Endothelial cell of umbilical vein (primary cell): ENCODE measurements at regions not wholly inside any gene's neighbourhood (a gene's known extent, or its start where the extent isn't known, plus 50 kb on each side); places are given as distances from the start of the nearest gene placed in this dataset.

Source experiments
- BruUV-seq: library from RNA; stranded (reverse); fragments of 400-500 nt; replicated peaks from 2 replicates; lab custom pipeline; 2021; lab: Mats Ljungman, UMichigan
- CTCF ChIA-PET: fragments of 300-600, 350-600 bp; sonication (Branson Sonifier 250); formaldehyde crosslinking; loops from one replicate; lab custom pipeline; 2021; ENCODE audit warnings: antibody characterized with exemption, inconsistent platforms; lab: Charles Lee
- POLR2A ChIA-PET: fragments of 300-600, 350-600 bp; sonication (Branson Sonifier 250); formaldehyde crosslinking; loops from one replicate; lab custom pipeline; 2021; ENCODE audit warnings: antibody characterized with exemption, inconsistent platforms; lab: Charles Lee
- DNase-seq: peaks from one replicate; pipeline ENCODE4 v3.0.0-alpha.2; 2011; ENCODE audit warnings: low read depth, low spot score
- FAIRE-seq: peaks from 2 replicates; lab custom pipeline; 2011; peaks lifted over from hg19 to GRCh38; lab: Jason Lieb, UNC
- H2AFZ ChIP-seq: 2 replicates; pipeline ENCODE4 v1.6.0; 2012; ENCODE audit warnings: low read depth, low read length, control low read depth, inconsistent platforms
- H3K27ac ChIP-seq: 2 replicates; pipeline ENCODE4 v1.5.1; 2011; ENCODE audit warnings: low read depth, mild to moderate bottlenecking, control low read depth, low read length, moderate library complexity; ENCODE audit not compliant: insufficient read depth
- H3K27me3 ChIP-seq, 2 experiments: 2 replicates each; pipeline versions ENCODE4 v1.6.0 to v1.6.1; 2011; ENCODE audit warnings: low read length in 2 of 2, mixed read lengths in 1 of 2; ENCODE audit not compliant: control insufficient read depth in 2 of 2, insufficient read depth in 2 of 2
- H3K36me3 ChIP-seq, 2 experiments: 2 replicates in 1 of 2; 3 replicates in 1 of 2; pipeline ENCODE4 v1.5.1; 2011; ENCODE audit warnings: low read length in 2 of 2, mild to moderate bottlenecking in 1 of 2, moderate library complexity in 1 of 2; ENCODE audit not compliant: control insufficient read depth in 2 of 2, insufficient read depth in 2 of 2; ENCODE audit errors: extremely low read depth in 1 of 2
- H3K4me1 ChIP-seq: 3 replicates; pipeline ENCODE4 v1.5.1; 2011; ENCODE audit warnings: mild to moderate bottlenecking, low read length; ENCODE audit not compliant: control insufficient read depth, insufficient read depth; ENCODE audit errors: extremely low read depth
- H3K4me2 ChIP-seq: 2 replicates; pipeline ENCODE4 v1.6.1; 2011; ENCODE audit warnings: low read length, control low read depth, mixed read lengths; ENCODE audit not compliant: insufficient read depth
- H3K4me3 ChIP-seq, 3 experiments: fragments of 200-600 bp in 1 of 3; sonication (generic), shearing (Covaris generic) in 1 of 3; replicated peaks in 1 of 3; 2 replicates each; pipeline ENCODE4 v1.5.1; 2011 to 2016; ENCODE audit warnings: control low read depth in 3 of 3, low read length in 3 of 3, mild to moderate bottlenecking in 2 of 3, inconsistent platforms in 1 of 3, low read depth in 1 of 3, moderate library complexity in 1 of 3; ENCODE audit not compliant: insufficient read depth in 1 of 3
- H3K79me2 ChIP-seq: 2 replicates; pipeline ENCODE4 v1.6.0; 2012; ENCODE audit warnings: low read length, inconsistent platforms; ENCODE audit not compliant: control insufficient read depth, insufficient read depth
- H3K9ac ChIP-seq: replicated peaks from 2 replicates; pipeline ENCODE3; 2011; ENCODE audit warnings: low read length, control low read depth; ENCODE audit not compliant: insufficient read depth; ENCODE audit errors: extremely low read depth
- H3K9me1 ChIP-seq: replicated peaks from 3 replicates; pipeline ENCODE4 v1.6.0; 2011; ENCODE audit warnings: mild to moderate bottlenecking, low read length; ENCODE audit not compliant: control insufficient read depth, insufficient read depth; ENCODE audit errors: extremely low read depth
- H3K9me3 ChIP-seq: replicated peaks from 2 replicates; pipeline ENCODE4 v1.5.1; 2012; ENCODE audit warnings: low read length, inconsistent platforms; ENCODE audit not compliant: control insufficient read depth, insufficient read depth
- H4K20me1 ChIP-seq: replicated peaks from 2 replicates; pipeline ENCODE3; 2011; ENCODE audit warnings: mild to moderate bottlenecking, low read length; ENCODE audit not compliant: control insufficient read depth, insufficient read depth; ENCODE audit errors: extremely low read depth
- CTCF ChIP-seq, 2 donors: IDR thresholded peaks; 1 replicate in 1 of 2; 2 replicates in 1 of 2; pipeline ENCODE4 v1.5.1; 2011; ENCODE audit warnings: low read length in 2 of 2, mild to moderate bottlenecking in 2 of 2, moderate library complexity in 2 of 2, control low read depth in 1 of 2, inconsistent platforms in 1 of 2, low read depth in 1 of 2; ENCODE audit not compliant: insufficient read depth in 1 of 2; ENCODE audit errors: extremely low read depth in 1 of 2
- EZH2 ChIP-seq: IDR thresholded peaks from 2 replicates; pipeline ENCODE4 v1.6.1; 2012; ENCODE audit warnings: borderline replicate concordance, low read depth, mild to moderate bottlenecking, moderate library complexity, low read length, inconsistent platforms; ENCODE audit not compliant: severe bottlenecking
- FOS ChIP-seq: IDR thresholded peaks from 2 replicates; pipeline ENCODE4 v1.6.1; 2011; ENCODE audit warnings: mild to moderate bottlenecking, low read length, moderate library complexity, borderline replicate concordance; ENCODE audit not compliant: insufficient read depth
- GATA2 ChIP-seq: IDR thresholded peaks from 2 replicates; pipeline ENCODE4 v1.7.0; 2011; ENCODE audit warnings: low read depth, mild to moderate bottlenecking, moderate library complexity, mixed read lengths, low read length; ENCODE audit not compliant: insufficient read length, insufficient read depth
- JUN ChIP-seq: IDR thresholded peaks from 2 replicates; pipeline ENCODE4 v1.6.1; 2011; ENCODE audit warnings: borderline replicate concordance, low read depth; ENCODE audit not compliant: insufficient read length, insufficient read depth
- MAX ChIP-seq: IDR thresholded peaks from 2 replicates; pipeline ENCODE4 v1.6.1; 2011; ENCODE audit not compliant: insufficient read depth, insufficient read length
- MYC ChIP-seq: IDR thresholded peaks from one replicate; pipeline ENCODE4 v1.6.1; 2011; ENCODE audit warnings: mild to moderate bottlenecking, low read depth, low read length
- POLR2A ChIP-seq: IDR thresholded peaks from 2 replicates; pipeline ENCODE4 v1.6.1; 2012; ENCODE audit warnings: low read depth, mild to moderate bottlenecking, control low read depth, low read length
- POLR2AphosphoS5 ChIP-seq: IDR thresholded peaks from 2 replicates; pipeline ENCODE4 v1.6.1; 2012; ENCODE audit warnings: low read depth, mild to moderate bottlenecking, control low read depth, low read length, moderate library complexity; ENCODE audit not compliant: insufficient read depth
- dilution Hi-C: fragments of 300-500 bp; cut with MboI; formaldehyde crosslinking; loops from one replicate; pipeline ENCODE4 v1.15.0; 2019; ENCODE audit warnings: low sequenced_read_pairs; ENCODE audit not compliant: extremely low pct_ligation_motif_present
- intact Hi-C: fragments of 100-400 bp; cut with micrococcal nuclease; formaldehyde crosslinking; loops from one replicate; pipeline ENCODE4 v1.10.0; 2022

GRCh38 chr2:78061301-78061700 lies 539.1 kb upstream of the LRRTM4 start:
- POLR2A ChIA-PET, result no interaction called here
- TF ChIP-seq MYC (no peak), POLR2A (no peak), CTCF (IDR thresholded peaks at IDR 0.05; ENCODE audit: extremely low read depth in 1 of 2, insufficient read depth in 1 of 2, low read depth in 1 of 2, low read length in 2 of 2) (no peak), FOS (no peak), MAX (no peak), JUN (no peak), EZH2 (no peak), POLR2AphosphoS5 (no peak), GATA2 (no peak)
- no peaks in the 10 kb centered on the region for H3K79me2 ChIP-seq
- DNase-seq, result no peak
- H3K4me2 ChIP-seq, result no peak overlapping the region
- dilution Hi-C loops, result no loop called here
- intact Hi-C loops, result no loop called here
- H3K9me1 ChIP-seq, result no peaks in the 10 kb centered on the region
- H3K27me3 ChIP-seq, result no peaks in the 10 kb centered on the region
- H2AFZ ChIP-seq, result no peak overlapping the region
- H3K9ac ChIP-seq, result no peak overlapping the region
- H3K4me1 ChIP-seq, result no peaks in the 10 kb centered on the region
- H3K9me3 ChIP-seq, result peaks cover 7% of the 10 kb centered on the region
- H4K20me1 ChIP-seq, result no peaks in the 10 kb centered on the region
- BruUV-seq, result no TSS peak
- H3K4me3 ChIP-seq, result no peak overlapping the region
- no peak overlapping the region for H3K27ac ChIP-seq
- no peak for FAIRE-seq
- H3K36me3 ChIP-seq, result no peaks in the 10 kb centered on the region
- CTCF ChIA-PET, result no interaction called here
